ENCODE measurements at regions not wholly inside any gene's neighbourhood (a gene's known extent, or its start where the extent isn't known, plus 50 kb on each side); places are given as distances from the start of the nearest gene placed in this dataset.
A peak's percentile ranks its signal among the peaks of the same experiment; 100 is the strongest.

GRCh38 chr3:177440456-177441104 is 243.3 kb upstream of the TBL1XR1 start:
- Histone ChIP-seq H3K27ac (no peak overlapping the region), H3K27me3 (ENCODE audit: insufficient read depth, low read depth) (no peaks in the 10 kb centered on the region), H3K79me2 (ENCODE audit: low read depth) (no peaks in the 10 kb centered on the region), H4K20me1 (ENCODE audit: insufficient read depth) (no peaks in the 10 kb centered on the region), H3K9me2 (ENCODE audit: insufficient read depth) (no peaks in the 10 kb centered on the region), H3K4me2 (no peak overlapping the region), H3F3A (ENCODE audit: insufficient read depth, low read depth) (peaks cover 16% of the 10 kb centered on the region; the same call in 1 of the 2 replicates), H3K36me3 (ENCODE audit: low read depth) (no peaks in the 10 kb centered on the region), H3K9me3 (ENCODE audit: insufficient read depth, low read depth) (peaks cover 4% of the 10 kb centered on the region; the same call in 1 of the 2 replicates), H3K4me1 (replicated peaks; ENCODE audit: insufficient read depth) (peaks cover 21% of the 10 kb centered on the region), H3K4me3 (no peak overlapping the region), H2AFZ (no peak overlapping the region)
- ChIA-PET CTCF (interaction anchor here (0.6 kb wide), 1 partner anchor 79 kb away, joined by 3 read pairs; no protein-coding TSS in a partner anchor), POLR2A (ENCODE audit: unreplicated experiment) (no interaction called here)
- peak in 1 of 2 experiments; percentile 49 for DNase-seq
- no TSS peak for BruUV-seq (replicated peaks)
- no peak for TF ChIP-seq CTCF (conservative IDR thresholded peaks at IDR 0.05)
- no peak for TF ChIP-seq EZH2 (IDR thresholded peaks at IDR 0.05; ENCODE audit: low read depth)
- intact Hi-C loops (cut with micrococcal nuclease; ENCODE audit: unreplicated experiment): loop anchor here (5.0 kb wide), 2 partner anchors 43 to 467 kb away; no protein-coding TSS in a partner anchor

GRCh38 chr3:177441276-177441812 is 244.1 kb upstream of the TBL1XR1 start:
- Histone ChIP-seq H3K9me3 (ENCODE audit: insufficient read depth, low read depth) (peaks cover 4% of the 10 kb centered on the region; the same call in 1 of the 2 replicates), H3K4me1 (replicated peaks; ENCODE audit: insufficient read depth) (peaks cover 21% of the 10 kb centered on the region), H3K4me2 (no peak overlapping the region), H3K4me3 (no peak overlapping the region), H3K27me3 (ENCODE audit: insufficient read depth, low read depth) (no peaks in the 10 kb centered on the region), H4K20me1 (ENCODE audit: insufficient read depth) (no peaks in the 10 kb centered on the region), H2AFZ (no peak overlapping the region), H3K36me3 (ENCODE audit: low read depth) (no peaks in the 10 kb centered on the region), H3K79me2 (ENCODE audit: low read depth) (no peaks in the 10 kb centered on the region), H3K9me2 (ENCODE audit: insufficient read depth) (no peaks in the 10 kb centered on the region), H3K27ac (no peak overlapping the region), H3F3A (ENCODE audit: insufficient read depth, low read depth) (peaks cover 16% of the 10 kb centered on the region; the same call in 1 of the 2 replicates)
- CTCF ChIA-PET: interaction anchor here (0.6 kb wide), 1 partner anchor 818 kb away, joined by 3 read pairs; no protein-coding TSS in a partner anchor
- DNase-seq: no peak
- intact Hi-C loops (cut with micrococcal nuclease; ENCODE audit: unreplicated experiment): loop anchor here (5.0 kb wide), 2 partner anchors 44 to 466 kb away; no protein-coding TSS in a partner anchor
- BruUV-seq (replicated peaks): no TSS peak
- no peak for TF ChIP-seq EZH2 (IDR thresholded peaks at IDR 0.05; ENCODE audit: low read depth)
- TF ChIP-seq CTCF (conservative IDR thresholded peaks at IDR 0.05): no peak
- POLR2A ChIA-PET (ENCODE audit: unreplicated experiment): no interaction called here

- peaks cover 21% of the 10 kb centered on the region for H3K4me1 ChIP-seq (replicated peaks; ENCODE audit: insufficient read depth)
- H4K20me1 ChIP-seq (ENCODE audit: insufficient read depth): no peaks in the 10 kb centered on the region
- peaks cover 16% of the 10 kb centered on the region; the same call in 1 of the 2 replicates for H3F3A ChIP-seq (ENCODE audit: insufficient read depth, low read depth)
- no peak overlapping the region for H2AFZ ChIP-seq
- H3K36me3 ChIP-seq (ENCODE audit: low read depth): no peaks in the 10 kb centered on the region
- no peak overlapping the region for H3K4me2 ChIP-seq
- CTCF ChIA-PET: interaction anchor here (0.6 kb wide), 1 partner anchor 819 kb away, joined by 3 read pairs; no protein-coding TSS in a partner anchor
- 0 out of 2 replicates have a peak, but pooled peaks cover 4% of the 10 kb centered on the region for H3K9me3 ChIP-seq (ENCODE audit: insufficient read depth, low read depth)
- H3K27ac ChIP-seq: no peak overlapping the region
- DNase-seq: no peak
- no peaks in the 10 kb centered on the region for H3K9me2 ChIP-seq (ENCODE audit: insufficient read depth)
- BruUV-seq (replicated peaks): no TSS peak
- no peaks in the 10 kb centered on the region for H3K27me3 ChIP-seq (ENCODE audit: insufficient read depth, low read depth)
- no peak overlapping the region for H3K4me3 ChIP-seq
- intact Hi-C loops (cut with micrococcal nuclease; ENCODE audit: unreplicated experiment): loop anchor here (5.0 kb wide), 2 partner anchors 45 to 465 kb away; no protein-coding TSS in a partner anchor
- TF ChIP-seq EZH2 (IDR thresholded peaks at IDR 0.05; ENCODE audit: low read depth) (no peak), CTCF (conservative IDR thresholded peaks at IDR 0.05) (no peak)
- POLR2A ChIA-PET (ENCODE audit: unreplicated experiment): no interaction called here
- no peaks in the 10 kb centered on the region for H3K79me2 ChIP-seq (ENCODE audit: low read depth)
Observed at GRCh38 chr3:177441813-177442646, 244.7 kb upstream of the TBL1XR1 start.

Measured in PC-9 (cell line).